ENCODE measurements at regions not wholly inside any gene's neighbourhood (a gene's known extent, or its start where the extent isn't known, plus 50 kb on each side); places are given as distances from the start of the nearest gene placed in this dataset.

DNA sequence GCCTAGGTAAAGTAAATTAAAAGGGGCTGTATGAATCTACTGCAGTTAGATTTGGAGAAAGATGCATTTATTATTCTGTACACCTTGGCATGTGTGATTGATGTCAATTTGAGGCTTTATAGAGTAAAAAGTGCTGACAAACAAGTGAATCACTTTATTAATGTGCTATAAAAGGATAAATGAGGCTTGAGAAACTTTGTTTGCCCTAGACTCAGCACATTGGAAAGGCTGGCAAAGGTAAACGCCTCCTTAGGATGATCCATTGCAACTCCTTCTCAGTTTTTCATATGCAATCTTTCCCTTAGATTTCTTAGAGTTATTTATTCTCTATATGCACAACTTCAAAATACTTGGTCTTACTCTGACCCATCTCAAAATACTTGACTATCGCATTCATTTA lies 369.0 kb downstream of the HINT1 start:
- no peak overlapping the region for H3K4me3 ChIP-seq
- H3K27ac ChIP-seq = no peak overlapping the region
- H3K9me3 ChIP-seq (replicated peaks in 1 of 3) = no peaks in the 10 kb centered on the region
- H3K4me1 ChIP-seq (replicated peaks in 1 of 2) = no peaks in the 10 kb centered on the region
- WGBS, 4 donors = 67 to 83% (median 73%) methylated on average over 2 of the region's 2 CpGs
- H3K27me3 ChIP-seq = no peaks in the 10 kb centered on the region
- no peaks in the 10 kb centered on the region for H3K36me3 ChIP-seq (replicated peaks in 1 of 2)
- no peak for DNase-seq
- intact Hi-C loops (cut with DNase I) = no loop called here
- TF ChIP-seq, protein P1, sequence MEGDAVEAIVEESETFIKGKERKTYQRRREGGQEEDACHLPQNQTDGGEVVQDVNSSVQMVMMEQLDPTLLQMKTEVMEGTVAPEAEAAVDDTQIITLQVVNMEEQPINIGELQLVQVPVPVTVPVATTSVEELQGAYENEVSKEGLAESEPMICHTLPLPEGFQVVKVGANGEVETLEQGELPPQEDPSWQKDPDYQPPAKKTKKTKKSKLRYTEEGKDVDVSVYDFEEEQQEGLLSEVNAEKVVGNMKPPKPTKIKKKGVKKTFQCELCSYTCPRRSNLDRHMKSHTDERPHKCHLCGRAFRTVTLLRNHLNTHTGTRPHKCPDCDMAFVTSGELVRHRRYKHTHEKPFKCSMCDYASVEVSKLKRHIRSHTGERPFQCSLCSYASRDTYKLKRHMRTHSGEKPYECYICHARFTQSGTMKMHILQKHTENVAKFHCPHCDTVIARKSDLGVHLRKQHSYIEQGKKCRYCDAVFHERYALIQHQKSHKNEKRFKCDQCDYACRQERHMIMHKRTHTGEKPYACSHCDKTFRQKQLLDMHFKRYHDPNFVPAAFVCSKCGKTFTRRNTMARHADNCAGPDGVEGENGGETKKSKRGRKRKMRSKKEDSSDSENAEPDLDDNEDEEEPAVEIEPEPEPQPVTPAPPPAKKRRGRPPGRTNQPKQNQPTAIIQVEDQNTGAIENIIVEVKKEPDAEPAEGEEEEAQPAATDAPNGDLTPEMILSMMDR (IDR thresholded peaks at IDR 0.05) = no peak
- TF ChIP-seq POLR2A (IDR thresholded peaks at IDR 0.05) = no peak

DNA sequence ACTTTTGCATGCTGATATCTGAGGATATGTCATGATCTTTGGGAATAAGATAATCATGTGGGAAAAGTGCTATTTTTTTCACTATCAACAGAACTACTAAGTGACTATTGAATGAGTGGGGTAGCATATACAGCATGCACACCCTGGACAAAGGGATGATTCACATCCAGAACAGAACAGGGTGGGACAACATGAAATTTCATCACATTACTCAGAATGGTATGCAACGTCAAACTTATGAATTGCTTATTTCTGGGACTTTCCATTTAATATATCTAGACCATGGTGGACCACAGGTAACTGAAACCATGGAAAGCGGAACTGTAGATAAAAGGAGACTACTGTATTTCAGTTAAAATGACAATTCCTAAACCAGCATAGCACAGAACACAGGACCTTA lies 370.0 kb downstream of the HINT1 start:
- no peaks in the 10 kb centered on the region for H3K27me3 ChIP-seq
- intact Hi-C loops (cut with DNase I) = no loop called here
- H3K4me3 ChIP-seq = no peak overlapping the region
- TF ChIP-seq POLR2A (IDR thresholded peaks at IDR 0.05) = no peak
- TF ChIP-seq, protein P1 (IDR thresholded peaks at IDR 0.05) = no peak
- DNase-seq = no peak
- no peaks in the 10 kb centered on the region for H3K36me3 ChIP-seq (replicated peaks in 1 of 2)
- no peaks in the 10 kb centered on the region for H3K9me3 ChIP-seq (replicated peaks in 1 of 3)
- WGBS, 4 donors = 78 to 87% (median 81%) methylated on average over 2 of the region's 2 CpGs
- H3K27ac ChIP-seq = no peak overlapping the region
- H3K4me1 ChIP-seq (replicated peaks in 1 of 2) = no peaks in the 10 kb centered on the region

DNA sequence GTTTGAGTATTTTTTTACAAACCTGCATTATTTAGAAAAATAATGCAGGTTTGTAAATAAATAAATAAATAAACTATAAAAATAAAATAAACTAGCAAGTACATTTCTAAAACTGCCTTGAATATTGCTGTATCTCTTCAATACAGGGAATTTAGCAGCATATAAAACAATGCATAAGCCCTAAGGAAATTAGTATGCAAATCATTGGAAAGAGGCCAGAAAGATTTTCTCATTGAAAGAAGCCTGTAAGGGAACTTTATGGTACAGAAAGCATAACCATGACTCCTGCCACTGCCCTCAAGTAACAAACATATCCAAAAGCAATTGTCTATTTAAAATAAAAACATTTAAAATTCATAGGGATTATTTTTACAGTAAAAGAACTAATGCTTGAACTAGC lies 387.3 kb downstream of the HINT1 start:
- H3K27ac ChIP-seq = no peak overlapping the region
- no peak for DNase-seq
- no peaks in the 10 kb centered on the region for H3K36me3 ChIP-seq (replicated peaks in 1 of 2)
- H3K9me3 ChIP-seq (replicated peaks in 1 of 3) = no peaks in the 10 kb centered on the region
- TF ChIP-seq, protein P1 (IDR thresholded peaks at IDR 0.05) = no peak
- no peak for TF ChIP-seq POLR2A (IDR thresholded peaks at IDR 0.05)
- H3K4me1 ChIP-seq (replicated peaks in 1 of 2) = no peaks in the 10 kb centered on the region
- H3K27me3 ChIP-seq = no peaks in the 10 kb centered on the region
- intact Hi-C loops (cut with DNase I) = no loop called here
- no peak overlapping the region for H3K4me3 ChIP-seq

DNA sequence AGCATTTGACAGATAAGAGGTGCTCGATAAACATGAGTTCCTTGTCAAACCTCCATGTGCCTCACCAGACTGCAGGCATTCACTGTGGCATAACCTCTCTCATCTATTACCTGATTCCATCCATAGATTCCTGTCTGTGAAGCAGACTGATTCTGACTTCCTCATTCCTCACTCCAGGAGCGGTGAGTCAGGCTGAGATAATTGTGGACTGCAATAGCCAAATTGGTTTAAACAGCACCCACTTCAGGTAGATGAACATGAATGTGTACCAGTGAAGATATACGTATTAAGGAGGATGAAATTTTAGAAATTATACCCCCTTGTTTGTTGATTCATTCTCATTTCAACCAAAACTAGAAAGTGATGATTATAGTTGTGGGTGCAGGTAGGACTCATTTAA lies 391.2 kb downstream of the HINT1 start:
- intact Hi-C loops (cut with DNase I) = no loop called here
- Histone ChIP-seq H3K27me3 (no peaks in the 10 kb centered on the region), H3K36me3 (replicated peaks in 1 of 2) (no peaks in the 10 kb centered on the region), H3K27ac (no peak overlapping the region), H3K9me3 (replicated peaks in 1 of 3) (no peaks in the 10 kb centered on the region), H3K4me3 (no peak overlapping the region), H3K4me1 (replicated peaks in 1 of 2) (no peaks in the 10 kb centered on the region)
- 72 to 89% (median 78%) methylated on average over 3 of the region's 3 CpGs for WGBS, 4 donors
- no peak for DNase-seq
- TF ChIP-seq POLR2A (IDR thresholded peaks at IDR 0.05) = no peak
- TF ChIP-seq, protein P1 (IDR thresholded peaks at IDR 0.05) = no peak
